Smooth muscle cell of the brain vasculature (primary cell): ENCODE measurements at regions not wholly inside any gene's neighbourhood (a gene's known extent, or its start where the extent isn't known, plus 50 kb on each side); places are given as distances from the start of the nearest gene placed in this dataset.

Source experiments
- DNase-seq: peaks from one replicate; pipeline ENCODE4 v3.0.0-alpha.2; 2012; ENCODE audit warnings: low read depth, low spot score

DNA sequence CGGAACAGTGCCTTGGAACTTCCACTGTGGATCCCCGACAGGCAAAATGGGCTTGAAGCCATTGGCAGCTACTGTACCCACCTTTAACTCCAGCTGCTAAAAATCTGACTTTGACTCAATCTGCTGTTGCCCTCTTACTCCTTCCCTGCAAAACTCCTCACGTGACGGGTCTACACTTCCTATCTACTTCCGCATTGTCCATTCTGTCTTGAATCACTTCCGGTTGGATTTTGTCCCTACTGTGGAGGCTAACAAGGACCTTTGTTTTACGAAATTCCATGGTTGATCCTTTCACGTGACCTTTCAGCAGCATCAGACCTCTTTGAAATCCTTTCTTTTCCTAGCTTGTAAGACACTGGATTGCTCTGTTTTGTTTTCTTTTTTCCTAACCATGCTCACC lies 268.4 kb downstream of the PRDM2 start:
- no peak for DNase-seq

DNA sequence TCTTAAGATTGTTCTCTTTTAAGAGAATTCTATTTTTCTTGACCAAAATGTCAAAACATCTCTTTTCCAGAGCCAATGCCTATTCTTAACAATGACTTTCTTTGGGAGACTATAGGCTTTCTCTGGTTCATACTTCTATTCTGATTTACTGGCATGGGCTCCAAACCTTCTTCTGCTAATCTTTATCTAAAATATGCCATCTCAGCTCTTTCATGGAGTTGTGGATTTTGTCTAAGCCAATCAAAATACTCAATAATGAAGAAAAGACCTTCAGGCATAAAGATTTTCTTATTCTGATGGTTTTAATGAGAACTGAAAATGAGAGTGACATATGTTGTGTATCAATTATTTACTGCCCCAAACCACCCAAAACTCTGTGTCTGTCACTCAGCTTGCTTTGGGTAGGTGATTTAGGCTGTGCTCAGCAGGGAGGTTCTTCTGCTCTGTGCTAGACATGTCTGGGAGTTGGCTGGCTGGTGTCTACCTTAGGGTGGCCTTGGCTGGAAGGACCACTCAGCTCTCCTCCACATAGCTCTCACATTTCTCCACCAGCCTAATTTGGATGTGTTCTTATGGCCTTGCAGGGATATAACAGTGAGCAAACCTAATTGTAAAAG lies 270.8 kb downstream of the PRDM2 start:
- DNase-seq = no peak

GRCh38 chr1:13976485-13976884 lies 276.5 kb downstream of the PRDM2 start:
- DNase-seq = no peak

DNA sequence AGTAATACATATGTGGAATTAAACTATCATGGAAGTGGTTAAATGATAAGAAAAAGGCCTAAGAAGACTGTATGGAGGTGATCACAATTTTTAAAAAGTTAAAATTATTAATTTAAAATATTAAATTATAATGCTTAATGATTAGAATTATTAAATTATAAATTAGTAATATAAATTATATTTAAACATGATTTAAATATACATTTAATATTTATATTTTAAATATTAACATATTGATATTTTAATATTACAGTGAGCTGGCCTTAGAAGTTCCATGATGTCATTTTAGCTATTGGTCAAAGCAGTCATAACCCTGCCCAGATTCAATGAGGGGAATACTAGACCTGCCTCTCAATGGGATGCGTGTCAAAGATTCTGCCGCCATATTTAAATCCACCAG lies 281.2 kb downstream of the PRDM2 start:
- DNase-seq = no peak

DNA sequence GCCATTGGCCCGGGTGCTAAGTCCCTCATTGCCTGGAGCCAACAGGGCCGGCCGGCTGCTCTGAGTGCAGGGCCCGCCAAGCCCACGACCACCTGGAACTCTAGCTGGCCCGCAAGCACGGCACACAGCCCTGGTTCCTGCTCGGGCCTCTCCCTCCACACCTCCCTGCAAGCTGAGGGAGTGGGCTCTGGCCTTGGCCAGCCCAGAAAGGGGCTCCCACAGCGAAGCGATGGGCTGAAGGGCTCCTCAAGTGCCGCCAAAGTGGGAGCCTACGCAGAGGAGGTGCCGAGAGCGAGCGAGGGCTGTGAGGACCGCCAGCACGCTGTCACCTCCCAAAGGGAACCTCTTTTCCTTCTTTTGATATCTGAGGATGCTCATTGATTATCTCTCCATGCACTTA lies 283.4 kb downstream of the PRDM2 start:
- DNase-seq = no peak

DNA sequence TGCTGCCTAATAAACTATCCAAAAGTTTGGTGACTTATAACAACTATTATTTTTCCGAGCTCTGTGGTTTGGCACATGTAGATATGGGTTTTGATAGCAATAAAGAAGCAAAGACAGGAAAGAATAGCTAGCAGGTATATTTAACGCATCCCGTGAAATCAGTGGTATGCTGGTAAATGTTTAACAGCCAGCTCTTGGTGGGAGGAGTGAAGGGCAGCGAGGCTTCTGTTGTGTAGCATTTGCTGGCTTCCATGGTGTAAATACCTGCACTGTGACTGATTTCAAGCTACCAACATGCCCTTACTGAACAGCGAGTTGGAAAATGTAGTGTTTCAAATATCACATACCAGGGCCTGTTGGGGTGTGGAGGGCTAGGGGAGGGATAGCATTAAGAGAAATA lies 291.0 kb downstream of the PRDM2 start:
- DNase-seq = no peak

GRCh38 chr1:13992489-13993285 lies 292.7 kb downstream of the PRDM2 start:
- peak; percentile 1 for DNase-seq

GRCh38 chr1:13994386-13994785 lies 294.4 kb downstream of the PRDM2 start:
- no peak for DNase-seq

GRCh38 chr1:13996334-13996733 lies 296.3 kb downstream of the PRDM2 start:
- no peak for DNase-seq

GRCh38 chr1:14003552-14003951 lies 303.6 kb downstream of the PRDM2 start:
- DNase-seq = no peak

DNA sequence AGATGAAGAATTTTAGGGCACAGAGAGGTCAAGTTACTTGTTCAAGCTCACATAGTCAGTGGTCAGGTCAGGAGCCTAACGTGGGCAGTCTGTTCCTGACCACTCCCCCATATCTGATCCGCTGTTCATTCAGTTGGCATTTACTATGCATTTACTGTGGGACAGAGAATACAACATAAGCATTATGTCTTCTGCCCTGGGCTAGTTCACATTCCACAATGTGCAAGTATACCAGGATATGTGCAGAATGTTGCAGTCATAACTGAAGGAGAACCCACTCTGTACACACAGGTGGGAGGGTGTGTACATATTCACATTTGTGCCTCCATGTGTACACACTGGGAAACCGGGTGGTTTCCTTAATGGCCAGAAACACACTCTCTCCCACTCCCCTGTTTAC lies 309.6 kb downstream of the PRDM2 start:
- no peak for DNase-seq

- no peak for DNase-seq
These were observed 310.5 kb downstream of the PRDM2 start for GRCh38 chr1:14010476-14010875.

DNA sequence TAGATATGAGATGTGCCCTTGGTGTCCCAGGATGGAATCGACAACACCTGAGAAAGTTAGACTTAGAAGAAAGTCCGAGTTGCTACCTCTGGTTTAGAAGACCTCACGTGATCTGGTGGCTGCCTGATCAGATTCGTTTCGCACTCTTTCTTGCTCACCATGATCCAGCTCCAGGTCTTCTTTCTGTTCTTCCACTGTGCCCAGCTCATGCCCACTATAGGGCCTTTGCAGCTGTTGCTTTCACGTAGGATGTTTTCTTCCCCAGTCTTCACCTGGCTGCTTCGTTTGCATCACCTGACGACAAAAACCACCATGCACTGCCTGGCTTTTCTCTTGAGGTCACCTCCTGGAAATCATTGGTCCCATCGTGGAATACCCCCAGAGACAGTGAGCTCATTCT lies 311.1 kb downstream of the PRDM2 start:
- no peak for DNase-seq

GRCh38 chr1:14011888-14012287 lies 311.9 kb downstream of the PRDM2 start:
- DNase-seq = no peak

DNA sequence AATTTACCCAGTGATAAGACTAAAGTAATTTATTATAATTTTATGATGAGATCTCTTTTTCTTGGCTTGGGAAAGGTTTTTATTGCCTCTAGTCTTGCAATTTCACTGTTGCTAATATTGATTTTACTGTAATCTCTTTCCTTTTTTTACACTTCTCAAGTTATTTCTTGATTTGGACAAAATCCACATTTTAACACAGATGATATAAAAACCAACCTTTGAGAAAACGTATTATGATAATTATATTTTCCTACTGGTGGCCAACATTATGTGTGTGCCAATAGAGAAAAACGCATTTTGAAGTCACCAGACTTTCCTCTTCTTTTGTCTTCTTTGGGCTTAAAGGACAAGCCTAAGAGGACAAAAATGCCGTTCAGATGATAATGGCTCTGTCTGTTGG lies 314.9 kb downstream of the PRDM2 start:
- DNase-seq = no peak

DNA sequence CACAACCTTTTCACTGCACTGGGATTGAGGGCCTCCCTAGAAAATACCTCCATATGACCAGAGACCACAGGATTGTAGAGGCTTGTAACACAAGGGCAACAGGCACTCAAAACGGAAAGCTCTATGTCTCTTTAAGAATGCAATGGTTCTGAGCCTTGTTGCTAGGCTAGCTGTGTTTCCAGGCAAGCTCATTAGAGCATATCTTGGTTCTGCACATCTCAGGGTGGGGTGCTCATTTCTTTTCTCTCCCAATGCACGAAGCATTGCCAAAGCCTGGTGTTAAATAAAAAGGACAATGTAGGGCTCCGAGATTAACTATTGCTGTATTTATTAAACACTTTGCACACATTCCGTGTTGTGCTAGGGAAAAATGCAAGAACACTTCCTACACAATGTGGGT lies 315.9 kb downstream of the PRDM2 start:
- no peak for DNase-seq

- DNase-seq = no peak
These were observed 317.6 kb downstream of the PRDM2 start for GRCh38 chr1:14017531-14017961.

GRCh38 chr1:14019461-14019860 lies 319.5 kb downstream of the PRDM2 start:
- no peak for DNase-seq

GRCh38 chr1:14020006-14020405 lies 320.0 kb downstream of the PRDM2 start:
- DNase-seq = no peak

DNA sequence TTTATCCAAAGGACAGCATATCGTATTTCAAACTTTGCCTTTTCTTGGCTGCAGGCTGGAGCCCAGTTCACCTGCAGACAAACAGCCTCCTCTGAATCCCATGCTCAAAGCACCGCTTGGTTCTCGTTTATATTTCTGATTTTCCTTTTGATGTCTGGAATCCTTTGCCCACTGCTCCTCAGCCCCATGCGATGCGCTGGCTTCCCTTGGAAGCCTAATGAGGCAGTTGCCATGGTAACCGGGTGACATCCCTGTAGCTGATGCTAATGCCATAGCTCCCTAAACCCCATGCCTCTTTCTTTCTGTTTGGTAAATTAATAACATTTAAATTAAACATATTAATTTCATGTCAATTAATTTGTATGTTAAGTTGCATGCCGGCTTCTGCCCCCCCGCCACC lies 327.1 kb downstream of the PRDM2 start:
- DNase-seq = no peak

DNA sequence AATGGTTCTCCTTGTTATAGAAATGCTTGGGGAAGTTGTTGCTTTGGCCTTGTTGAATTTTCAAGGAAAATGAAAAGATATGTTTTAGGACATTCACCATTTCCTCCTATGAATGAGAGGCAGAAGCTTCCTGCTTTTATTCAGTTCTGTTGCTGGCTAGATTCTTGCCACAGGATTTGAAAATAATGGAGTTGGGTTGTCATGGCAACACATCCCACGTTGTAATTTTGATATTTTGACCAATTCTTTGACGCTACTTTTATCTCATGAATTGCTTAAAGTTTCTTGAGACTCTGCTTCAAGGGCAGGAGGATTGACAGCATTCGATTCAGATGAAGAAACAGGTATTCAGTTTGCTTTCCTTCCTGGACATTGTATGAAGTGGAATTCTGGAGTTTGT lies 331.5 kb downstream of the PRDM2 start:
- DNase-seq = no peak

DNA sequence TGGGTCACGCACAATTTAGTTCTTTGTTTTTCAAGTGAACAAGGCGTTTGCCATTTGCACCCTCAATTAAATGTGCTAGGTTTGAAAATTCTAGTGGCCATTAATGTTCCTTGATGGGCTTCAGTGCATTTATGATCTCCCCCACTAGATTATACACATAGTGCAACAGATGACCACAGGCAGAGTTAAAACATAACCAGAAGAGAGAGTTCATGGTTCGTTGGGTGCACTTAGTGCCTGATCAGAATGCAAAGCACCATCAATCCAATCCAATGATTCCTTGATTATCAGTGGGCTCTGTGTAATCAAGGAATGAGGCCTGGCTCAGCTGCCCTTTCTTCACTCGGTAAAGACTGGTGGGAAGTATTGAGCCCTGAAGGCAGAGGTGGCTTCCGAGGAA lies 334.5 kb downstream of the PRDM2 start:
- DNase-seq = no peak

DNA sequence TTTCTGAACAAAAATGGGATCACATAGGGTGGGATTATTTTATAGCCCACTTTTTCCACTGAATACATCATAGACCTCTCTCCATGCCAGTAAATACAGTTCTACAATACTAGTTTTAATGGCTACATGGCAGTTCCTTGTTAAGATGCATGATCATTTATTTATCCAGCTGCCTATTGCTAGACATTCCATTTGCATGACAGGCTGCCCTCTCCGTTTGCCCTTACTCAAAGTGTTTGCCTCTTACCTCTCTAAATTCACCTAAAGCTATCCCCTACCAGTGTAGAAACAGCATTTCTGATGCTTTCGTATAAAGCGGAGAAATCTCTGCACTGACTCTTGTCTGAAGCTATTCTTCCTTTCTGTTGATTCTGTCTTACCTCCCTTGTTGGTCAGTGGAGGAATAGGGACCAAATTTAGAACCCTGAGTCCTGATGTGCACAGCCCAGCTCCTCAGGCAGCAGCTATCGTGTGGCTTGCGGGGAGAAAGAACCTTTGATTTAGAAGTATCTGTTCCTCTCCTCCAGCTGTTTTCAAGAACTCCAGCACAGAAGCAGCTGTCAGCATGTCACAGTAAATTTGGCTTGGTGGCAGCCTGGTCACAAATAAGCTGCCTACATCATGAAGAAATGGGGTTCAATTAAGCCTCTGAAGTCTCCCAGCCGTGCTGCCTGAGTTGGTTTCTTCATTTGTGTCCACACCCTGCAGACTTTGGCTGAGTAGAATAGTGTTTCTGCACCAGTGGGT lies 337.3 kb downstream of the PRDM2 start:
- DNase-seq = no peak
